Fibroblast of pulmonary artery (primary cell): ENCODE measurements at regions not wholly inside any gene's neighbourhood (a gene's known extent, or its start where the extent isn't known, plus 50 kb on each side); places are given as distances from the start of the nearest gene placed in this dataset.

ENCODE experiments used
- DNase-seq: peaks from one replicate; pipeline ENCODE4 v3.0.0-alpha.2; 2010; ENCODE audit warnings: low read depth
- H3K4me3 ChIP-seq: replicated peaks from 2 replicates; pipeline ENCODE4 v1.5.1; 2011; ENCODE audit warnings: low read depth, mild to moderate bottlenecking, control low read depth, low read length, moderate library complexity
- TF ChIP-seq, protein P1 (sequence below): IDR thresholded peaks from 2 replicates; pipeline ENCODE4 v1.5.1; 2011; ENCODE audit warnings: mild to moderate bottlenecking, control low read depth, low read length, inconsistent platforms; ENCODE audit errors: missing control alignments

DNA sequence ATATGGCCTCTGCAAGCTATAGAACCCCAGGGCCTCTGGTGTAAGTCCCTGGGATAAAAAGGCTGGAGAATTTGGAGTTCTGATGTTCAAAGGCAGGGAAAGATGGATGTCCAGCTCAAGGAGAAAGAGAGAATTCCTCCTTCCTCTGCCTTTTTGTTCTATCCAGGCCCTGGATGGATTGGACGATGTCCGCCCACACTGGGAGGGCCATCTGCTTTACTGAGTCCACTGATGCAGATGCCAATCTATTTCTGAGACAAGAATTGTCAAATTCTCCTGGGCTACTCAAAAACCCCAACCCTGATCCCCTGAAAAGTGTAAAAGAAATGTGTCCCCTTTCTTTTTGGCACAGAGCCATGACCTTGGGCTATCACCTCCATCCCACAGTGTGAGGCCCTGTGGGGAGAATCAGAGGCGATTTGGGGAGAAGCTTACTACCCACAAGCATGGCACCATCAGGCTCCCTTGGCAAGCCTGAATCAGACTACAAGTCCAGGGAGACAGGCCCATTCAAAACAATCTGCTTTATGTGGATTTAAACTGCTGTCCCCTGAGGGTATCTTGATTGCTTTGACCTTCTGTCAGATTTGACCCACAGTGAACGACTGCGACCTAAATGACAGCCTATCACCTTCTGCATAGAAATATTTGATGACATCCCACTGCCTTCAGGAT, 334.0 kb downstream of the NUAK1 start:
- DNase-seq = no peak
- no peak overlapping the region for H3K4me3 ChIP-seq
- TF ChIP-seq, protein P1, sequence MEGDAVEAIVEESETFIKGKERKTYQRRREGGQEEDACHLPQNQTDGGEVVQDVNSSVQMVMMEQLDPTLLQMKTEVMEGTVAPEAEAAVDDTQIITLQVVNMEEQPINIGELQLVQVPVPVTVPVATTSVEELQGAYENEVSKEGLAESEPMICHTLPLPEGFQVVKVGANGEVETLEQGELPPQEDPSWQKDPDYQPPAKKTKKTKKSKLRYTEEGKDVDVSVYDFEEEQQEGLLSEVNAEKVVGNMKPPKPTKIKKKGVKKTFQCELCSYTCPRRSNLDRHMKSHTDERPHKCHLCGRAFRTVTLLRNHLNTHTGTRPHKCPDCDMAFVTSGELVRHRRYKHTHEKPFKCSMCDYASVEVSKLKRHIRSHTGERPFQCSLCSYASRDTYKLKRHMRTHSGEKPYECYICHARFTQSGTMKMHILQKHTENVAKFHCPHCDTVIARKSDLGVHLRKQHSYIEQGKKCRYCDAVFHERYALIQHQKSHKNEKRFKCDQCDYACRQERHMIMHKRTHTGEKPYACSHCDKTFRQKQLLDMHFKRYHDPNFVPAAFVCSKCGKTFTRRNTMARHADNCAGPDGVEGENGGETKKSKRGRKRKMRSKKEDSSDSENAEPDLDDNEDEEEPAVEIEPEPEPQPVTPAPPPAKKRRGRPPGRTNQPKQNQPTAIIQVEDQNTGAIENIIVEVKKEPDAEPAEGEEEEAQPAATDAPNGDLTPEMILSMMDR = no peak

DNA sequence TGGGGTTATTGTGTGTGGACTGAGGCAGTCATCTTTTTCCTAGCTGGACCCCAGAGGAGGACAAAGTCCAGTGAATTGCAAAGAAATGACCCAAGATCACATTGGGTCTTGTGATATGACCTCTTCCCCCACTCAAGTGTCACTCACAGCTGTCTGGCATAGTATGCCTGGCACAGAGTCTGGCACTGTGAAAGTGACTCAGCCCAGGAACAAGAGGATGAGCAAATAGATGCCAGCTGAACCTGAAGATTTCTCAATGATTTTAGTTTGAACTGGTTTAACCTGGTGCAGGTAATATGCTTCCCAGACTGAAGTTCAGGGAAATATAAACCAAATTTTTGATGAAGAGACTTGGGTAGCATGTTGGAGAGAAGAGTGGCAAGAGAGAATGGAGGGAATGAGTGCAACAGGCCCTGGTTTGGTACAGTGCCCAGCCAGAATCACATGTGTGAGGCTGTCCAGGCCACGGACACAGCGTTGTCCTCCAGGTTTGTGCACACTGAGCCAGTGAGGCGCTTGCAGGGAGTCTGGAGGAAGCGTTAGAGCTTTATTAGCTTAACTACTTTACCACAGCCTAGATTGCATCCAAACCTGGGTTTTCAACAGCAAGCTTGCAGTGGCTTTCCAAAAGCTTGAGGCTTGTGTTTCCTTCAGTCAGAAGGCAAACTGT, 332.9 kb downstream of the NUAK1 start:
- TF ChIP-seq, protein P1 = no peak
- no peak overlapping the region for H3K4me3 ChIP-seq
- DNase-seq = no peak

DNA sequence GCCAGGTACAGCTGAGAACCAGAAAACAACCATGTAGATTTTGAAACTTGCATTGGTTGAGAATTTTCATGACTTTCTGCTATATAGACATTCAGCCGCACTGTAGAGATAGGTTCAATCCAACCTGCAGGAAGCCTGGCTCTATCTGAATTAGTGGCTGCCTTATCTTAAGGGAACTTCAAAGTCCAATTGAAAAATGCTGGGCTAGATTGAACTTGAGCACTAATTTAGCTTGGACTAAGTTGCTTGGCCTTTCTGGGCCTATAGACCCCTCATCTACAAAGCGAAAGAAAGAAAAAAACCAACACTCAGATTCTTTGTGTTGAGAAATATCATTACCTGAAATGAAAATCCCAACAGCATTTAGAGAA, 332.4 kb downstream of the NUAK1 start:
- TF ChIP-seq, protein P1 = no peak
- DNase-seq = no peak
- H3K4me3 ChIP-seq = no peak overlapping the region

DNA sequence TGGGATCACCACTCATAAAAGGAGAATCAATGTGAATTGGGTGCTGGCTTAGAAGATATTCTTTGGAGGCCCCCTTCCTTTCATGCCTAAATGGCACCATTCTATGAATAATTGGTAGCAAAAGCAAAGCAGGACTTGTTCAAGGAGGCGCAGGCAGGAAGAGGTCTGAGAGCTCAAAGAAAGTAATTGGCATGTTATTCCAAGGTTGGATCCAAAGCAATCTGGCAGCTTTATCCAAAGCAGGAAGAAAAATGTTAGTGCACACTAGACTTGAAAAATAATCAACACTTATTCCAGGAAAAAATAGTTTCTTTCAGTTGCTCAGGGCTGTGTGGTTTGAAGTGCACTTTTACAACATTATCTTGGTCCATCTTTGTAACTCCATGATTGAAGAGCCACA, 326.4 kb downstream of the NUAK1 start:
- no peak overlapping the region for H3K4me3 ChIP-seq
- TF ChIP-seq, protein P1 = no peak
- DNase-seq = no peak

DNA sequence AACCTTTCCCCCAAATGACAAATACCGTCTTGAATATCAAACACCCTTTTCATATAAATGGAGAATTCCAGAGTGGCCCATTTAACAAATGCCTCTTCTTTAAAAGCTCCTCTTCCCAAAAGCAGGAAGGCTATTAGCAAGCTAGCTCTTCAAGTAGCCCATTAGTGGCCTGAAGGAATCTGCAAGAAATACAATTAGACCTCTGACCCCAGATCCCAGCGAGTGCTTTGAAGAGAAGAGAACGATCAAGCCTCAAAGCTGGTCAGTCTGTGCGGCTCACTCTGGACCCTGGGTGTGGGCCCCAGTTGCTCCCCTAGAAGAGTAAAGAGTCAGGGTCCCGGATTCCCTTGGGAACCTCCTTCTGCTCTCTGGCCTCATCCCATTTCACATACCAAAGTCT, 325.6 kb downstream of the NUAK1 start:
- no peak overlapping the region for H3K4me3 ChIP-seq
- TF ChIP-seq, protein P1 = no peak
- DNase-seq = no peak

DNA sequence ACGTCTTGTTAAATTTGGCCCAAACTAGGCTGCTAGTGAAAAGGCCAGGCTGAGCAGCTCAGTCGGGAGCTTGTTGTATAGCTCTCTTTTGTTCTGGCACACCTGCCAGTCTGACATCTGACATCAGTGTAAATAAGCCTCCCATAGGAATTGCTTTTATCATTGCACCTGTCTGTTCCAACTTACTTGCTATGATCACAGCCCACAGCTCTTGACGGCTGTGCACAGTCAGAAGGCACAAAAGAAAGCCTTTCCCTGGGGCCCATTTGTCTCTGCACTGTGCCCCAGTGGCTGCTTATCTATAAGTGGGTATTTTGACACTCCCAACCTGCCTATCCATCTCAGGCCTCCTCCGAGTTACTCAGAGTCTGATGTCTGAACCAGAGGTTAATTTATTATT, 324.5 kb downstream of the NUAK1 start:
- TF ChIP-seq, protein P1 = no peak
- no peak for DNase-seq
- no peak overlapping the region for H3K4me3 ChIP-seq

DNA sequence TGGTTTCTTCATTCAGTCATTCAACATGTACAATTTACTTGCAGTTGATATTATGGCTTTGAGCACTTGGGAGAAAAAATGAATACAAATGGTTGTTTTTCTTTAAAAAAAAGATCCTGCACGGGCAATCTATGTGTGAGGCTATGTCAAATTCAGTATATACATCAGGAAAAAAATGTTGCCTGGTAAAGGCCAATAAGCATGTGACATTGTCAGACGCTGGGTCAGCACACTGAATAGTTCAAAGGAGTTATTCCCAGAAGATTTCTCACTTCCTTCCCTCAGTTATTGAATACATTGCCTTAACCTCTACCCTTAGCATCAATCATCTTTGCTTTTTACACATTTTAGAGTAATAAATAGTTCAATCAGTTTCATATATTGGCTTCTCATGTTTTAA, 319.2 kb downstream of the NUAK1 start:
- DNase-seq = no peak
- TF ChIP-seq, protein P1 = no peak
- H3K4me3 ChIP-seq = no peak overlapping the region
